ENCODE measurements at regions not wholly inside any gene's neighbourhood (a gene's known extent, or its start where the extent isn't known, plus 50 kb on each side); places are given as distances from the start of the nearest gene placed in this dataset.

DNA sequence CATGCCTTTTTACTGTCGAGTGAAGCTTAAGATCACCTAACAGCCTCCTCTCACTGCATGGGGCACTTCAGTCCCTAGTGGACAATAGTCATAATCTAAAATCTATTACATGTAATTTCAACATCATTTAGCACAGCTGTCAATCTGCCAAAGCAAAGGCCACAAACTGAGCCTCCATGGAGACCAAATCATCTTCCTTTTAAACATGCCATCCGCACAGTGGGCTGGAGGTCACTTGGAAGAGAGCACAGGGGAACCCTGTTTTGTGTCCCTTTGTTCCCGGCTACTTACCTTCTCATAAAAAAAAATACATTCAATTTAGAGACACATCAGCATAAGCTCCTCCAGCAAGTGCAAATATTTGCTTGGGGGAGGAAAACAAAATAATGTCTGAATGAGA lies 167.3 kb downstream of the SQOR start:
- H3K4me2 ChIP-seq (ENCODE audit: low read length): no peak overlapping the region
- H3K4ac ChIP-seq (ENCODE audit: low read depth, low read length): no peak overlapping the region
- no peak for DNase-seq
- H2BK5ac ChIP-seq (ENCODE audit: low read depth, low read length, poor library complexity): no peak overlapping the region
- no peak overlapping the region for H3K9ac ChIP-seq (ENCODE audit: low read length)
- no peaks in the 10 kb centered on the region for H3K79me2 ChIP-seq (ENCODE audit: control insufficient read depth, insufficient read depth, low read length, poor library complexity)
- H3K14ac ChIP-seq (ENCODE audit: low read length): no peak overlapping the region
- no peaks in the 10 kb centered on the region for H3K4me1 ChIP-seq (ENCODE audit: control insufficient read depth in 1 of 2, insufficient read depth in 2 of 2, low read length in 2 of 2)
- no peak overlapping the region for H3K23ac ChIP-seq (ENCODE audit: low read length)
- no peak overlapping the region for H4K91ac ChIP-seq (ENCODE audit: low read depth, low read length)
- H4K12ac ChIP-seq (ENCODE audit: low read depth, low read length): no peak overlapping the region
- no peaks in the 10 kb centered on the region for H3K27me3 ChIP-seq (ENCODE audit: insufficient read depth, low read length)
- H3K9me3 ChIP-seq (ENCODE audit: insufficient read depth, low read depth, low read length): peaks cover 2% of the 10 kb centered on the region
- H2AK5ac ChIP-seq (ENCODE audit: low read length): no peak overlapping the region
- H3K4me3 ChIP-seq (ENCODE audit: low read depth, low read length): no peak overlapping the region
- no peak overlapping the region for H3K27ac ChIP-seq (ENCODE audit: low read depth, low read length)
- no peak overlapping the region for H2BK120ac ChIP-seq (ENCODE audit: insufficient read depth, low read length, poor library complexity)
- no peak overlapping the region for H3K18ac ChIP-seq (ENCODE audit: low read length)
- no peaks in the 10 kb centered on the region for H3K79me1 ChIP-seq (ENCODE audit: low read length)
- WGBS (ENCODE audit: extremely low coverage, insufficient coverage, insufficient read length): no CpG with 5 or more reads among the region's 3 CpGs
- no peak overlapping the region for H2BK12ac ChIP-seq (ENCODE audit: low read length)
- H4K8ac ChIP-seq (ENCODE audit: low read depth, low read length): no peak overlapping the region
- no peaks in the 10 kb centered on the region for H3K36me3 ChIP-seq (ENCODE audit: control insufficient read depth in 1 of 2, insufficient read depth in 2 of 2, low read length in 2 of 2)
- H2AFZ ChIP-seq (ENCODE audit: insufficient read depth, low read length, poor library complexity): no peak overlapping the region

DNA sequence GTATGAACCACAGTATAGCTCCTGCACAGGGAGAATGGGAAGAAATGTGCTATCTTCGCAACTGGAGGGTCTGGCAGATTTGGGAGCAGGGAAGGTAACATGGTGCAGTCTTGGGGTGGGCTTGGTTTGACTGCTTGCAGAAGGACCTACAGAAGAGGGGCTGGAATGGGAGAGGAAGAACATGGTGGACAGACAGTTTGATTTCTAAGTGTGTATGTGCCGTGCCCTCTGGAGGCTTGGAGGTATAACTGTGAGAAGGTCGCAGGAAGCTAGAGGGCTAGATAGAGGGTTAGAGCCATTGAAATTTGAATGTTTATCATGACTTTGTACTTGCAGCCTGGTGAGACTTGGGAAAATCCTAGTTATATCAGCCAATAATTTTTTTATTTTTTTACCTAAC lies 169.2 kb downstream of the SQOR start:
- H3K4me3 ChIP-seq (ENCODE audit: low read depth, low read length): no peak overlapping the region
- no peak overlapping the region for H4K8ac ChIP-seq (ENCODE audit: low read depth, low read length)
- no peak overlapping the region for H4K91ac ChIP-seq (ENCODE audit: low read depth, low read length)
- H2AK5ac ChIP-seq (ENCODE audit: low read length): no peak overlapping the region
- no peak overlapping the region for H2BK5ac ChIP-seq (ENCODE audit: low read depth, low read length, poor library complexity)
- H3K9ac ChIP-seq (ENCODE audit: low read length): no peak overlapping the region
- no peaks in the 10 kb centered on the region for H3K36me3 ChIP-seq (ENCODE audit: control insufficient read depth in 1 of 2, insufficient read depth in 2 of 2, low read length in 2 of 2)
- H2BK120ac ChIP-seq (ENCODE audit: insufficient read depth, low read length, poor library complexity): no peak overlapping the region
- no peaks in the 10 kb centered on the region for H3K79me1 ChIP-seq (ENCODE audit: low read length)
- H3K27me3 ChIP-seq (ENCODE audit: insufficient read depth, low read length): no peaks in the 10 kb centered on the region
- H4K12ac ChIP-seq (ENCODE audit: low read depth, low read length): no peak overlapping the region
- H3K14ac ChIP-seq (ENCODE audit: low read length): no peak overlapping the region
- no peak overlapping the region for H2AFZ ChIP-seq (ENCODE audit: insufficient read depth, low read length, poor library complexity)
- H2BK12ac ChIP-seq (ENCODE audit: low read length): no peak overlapping the region
- H3K18ac ChIP-seq (ENCODE audit: low read length): no peak overlapping the region
- H3K79me2 ChIP-seq (ENCODE audit: control insufficient read depth, insufficient read depth, low read length, poor library complexity): no peaks in the 10 kb centered on the region
- no CpG with 5 or more reads among the region's 3 CpGs for WGBS (ENCODE audit: extremely low coverage, insufficient coverage, insufficient read length)
- no peak overlapping the region for H3K4ac ChIP-seq (ENCODE audit: low read depth, low read length)
- H3K4me1 ChIP-seq (ENCODE audit: control insufficient read depth in 1 of 2, insufficient read depth in 2 of 2, low read length in 2 of 2): no peaks in the 10 kb centered on the region
- no peak overlapping the region for H3K23ac ChIP-seq (ENCODE audit: low read length)
- H3K27ac ChIP-seq (ENCODE audit: low read depth, low read length): no peak overlapping the region
- no peak for DNase-seq
- peaks cover 2% of the 10 kb centered on the region for H3K9me3 ChIP-seq (ENCODE audit: insufficient read depth, low read depth, low read length)
- no peak overlapping the region for H3K4me2 ChIP-seq (ENCODE audit: low read length)

DNA sequence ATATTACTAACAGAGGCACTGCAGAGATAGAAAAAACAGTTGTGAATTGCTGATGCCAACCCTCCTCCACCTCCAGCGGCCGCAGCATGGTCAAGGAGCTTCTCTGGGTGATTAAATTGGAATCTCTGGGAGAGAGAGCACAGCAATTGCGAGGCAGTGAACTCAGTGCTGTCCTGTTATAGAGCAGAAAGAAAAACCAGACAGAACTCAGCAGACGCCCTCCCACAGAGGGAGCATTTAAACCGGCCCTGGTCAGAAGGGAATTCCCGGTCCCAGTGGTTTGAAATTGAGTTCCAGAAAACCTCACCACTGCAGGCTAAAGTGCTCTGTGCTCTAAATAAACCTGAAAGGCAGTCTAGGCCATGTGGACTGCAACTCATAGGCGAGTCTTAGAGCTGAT lies 175.4 kb downstream of the SQOR start:
- Histone ChIP-seq H4K12ac (ENCODE audit: low read depth, low read length) (no peak overlapping the region), H4K8ac (ENCODE audit: low read depth, low read length) (no peak overlapping the region), H3K9ac (ENCODE audit: low read length) (no peak overlapping the region), H3K4me1 (ENCODE audit: control insufficient read depth in 1 of 2, insufficient read depth in 2 of 2, low read length in 2 of 2) (no peaks in the 10 kb centered on the region), H2BK12ac (ENCODE audit: low read length) (no peak overlapping the region), H3K27ac (ENCODE audit: low read depth, low read length) (no peak overlapping the region), H3K36me3 (ENCODE audit: control insufficient read depth in 1 of 2, insufficient read depth in 2 of 2, low read length in 2 of 2) (no peaks in the 10 kb centered on the region), H3K79me2 (ENCODE audit: control insufficient read depth, insufficient read depth, low read length, poor library complexity) (no peaks in the 10 kb centered on the region), H2AFZ (ENCODE audit: insufficient read depth, low read length, poor library complexity) (no peak overlapping the region), H2AK5ac (ENCODE audit: low read length) (no peak overlapping the region), H3K4ac (ENCODE audit: low read depth, low read length) (no peak overlapping the region), H3K14ac (ENCODE audit: low read length) (no peak overlapping the region), H2BK120ac (ENCODE audit: insufficient read depth, low read length, poor library complexity) (no peak overlapping the region), H3K79me1 (ENCODE audit: low read length) (no peaks in the 10 kb centered on the region), H3K9me3 (ENCODE audit: insufficient read depth, low read depth, low read length) (peaks cover 3% of the 10 kb centered on the region), H3K27me3 (ENCODE audit: insufficient read depth, low read length) (no peaks in the 10 kb centered on the region), H3K18ac (ENCODE audit: low read length) (no peak overlapping the region), H3K4me3 (ENCODE audit: low read depth, low read length) (no peak overlapping the region), H2BK5ac (ENCODE audit: low read depth, low read length, poor library complexity) (no peak overlapping the region), H3K4me2 (ENCODE audit: low read length) (no peak overlapping the region), H3K23ac (ENCODE audit: low read length) (no peak overlapping the region), H4K91ac (ENCODE audit: low read depth, low read length) (no peak overlapping the region)
- no CpG with 5 or more reads among the region's 7 CpGs for WGBS (ENCODE audit: extremely low coverage, insufficient coverage, insufficient read length)
- no peak for DNase-seq

DNA sequence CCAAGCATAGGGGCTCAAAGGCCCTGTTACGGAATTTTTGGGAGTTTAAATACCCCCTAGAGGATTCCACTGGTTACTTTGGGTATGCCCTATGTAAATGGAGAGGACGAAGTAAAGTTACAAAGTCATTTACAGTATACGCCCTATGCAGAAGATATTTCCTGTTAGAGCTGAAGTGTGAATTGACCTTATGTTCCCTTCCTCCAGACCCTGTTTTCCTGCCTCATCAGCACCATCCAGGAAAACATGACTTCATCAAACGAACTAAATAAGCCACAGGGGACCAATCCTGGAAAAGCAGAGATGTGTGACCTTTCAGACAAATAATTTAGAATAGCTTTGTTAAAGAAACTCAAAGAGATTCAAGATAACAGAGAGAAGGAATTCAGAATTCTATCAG lies 177.4 kb downstream of the SQOR start:
- no peak overlapping the region for H3K18ac ChIP-seq (ENCODE audit: low read length)
- H3K4me2 ChIP-seq (ENCODE audit: low read length): no peak overlapping the region
- no peak overlapping the region for H2BK12ac ChIP-seq (ENCODE audit: low read length)
- H3K4me3 ChIP-seq (ENCODE audit: low read depth, low read length): no peak overlapping the region
- H3K9ac ChIP-seq (ENCODE audit: low read length): no peak overlapping the region
- no peaks in the 10 kb centered on the region for H3K79me1 ChIP-seq (ENCODE audit: low read length)
- H3K27ac ChIP-seq (ENCODE audit: low read depth, low read length): no peak overlapping the region
- H2AFZ ChIP-seq (ENCODE audit: insufficient read depth, low read length, poor library complexity): no peak overlapping the region
- no peak for DNase-seq
- H3K79me2 ChIP-seq (ENCODE audit: control insufficient read depth, insufficient read depth, low read length, poor library complexity): no peaks in the 10 kb centered on the region
- no peak overlapping the region for H2BK120ac ChIP-seq (ENCODE audit: insufficient read depth, low read length, poor library complexity)
- H3K4ac ChIP-seq (ENCODE audit: low read depth, low read length): no peak overlapping the region
- H4K91ac ChIP-seq (ENCODE audit: low read depth, low read length): no peak overlapping the region
- no peaks in the 10 kb centered on the region for H3K4me1 ChIP-seq (ENCODE audit: control insufficient read depth in 1 of 2, insufficient read depth in 2 of 2, low read length in 2 of 2)
- H4K12ac ChIP-seq (ENCODE audit: low read depth, low read length): no peak overlapping the region
- WGBS (ENCODE audit: extremely low coverage, insufficient coverage, insufficient read length): no CpG with 5 or more reads among the region's 4 CpGs
- no peak overlapping the region for H2AK5ac ChIP-seq (ENCODE audit: low read length)
- no peaks in the 10 kb centered on the region for H3K36me3 ChIP-seq (ENCODE audit: control insufficient read depth in 1 of 2, insufficient read depth in 2 of 2, low read length in 2 of 2)
- H2BK5ac ChIP-seq (ENCODE audit: low read depth, low read length, poor library complexity): no peak overlapping the region
- no peak overlapping the region for H4K8ac ChIP-seq (ENCODE audit: low read depth, low read length)
- H3K9me3 ChIP-seq (ENCODE audit: insufficient read depth, low read depth, low read length): peaks cover 2% of the 10 kb centered on the region
- H3K27me3 ChIP-seq (ENCODE audit: insufficient read depth, low read length): no peaks in the 10 kb centered on the region
- no peak overlapping the region for H3K23ac ChIP-seq (ENCODE audit: low read length)
- no peak overlapping the region for H3K14ac ChIP-seq (ENCODE audit: low read length)
